ENCODE measurements at regions not wholly inside any gene's neighbourhood (a gene's known extent, or its start where the extent isn't known, plus 50 kb on each side); places are given as distances from the start of the nearest gene placed in this dataset.
A peak's percentile ranks its signal among the peaks of the same experiment; 100 is the strongest.

GRCh38 chr1:90190523-90190922, 195.6 kb downstream of the ZNF326 start:
- no peak overlapping the region for H3K27ac ChIP-seq
- no peak for TF ChIP-seq CTCF (conservative IDR thresholded peaks at IDR 0.05)

GRCh38 chr1:90189889-90190288, 195.0 kb downstream of the ZNF326 start:
- H3K27ac ChIP-seq, result no peak overlapping the region
- TF ChIP-seq CTCF (conservative IDR thresholded peaks at IDR 0.05), result no peak

GRCh38 chr1:90187323-90187585, 192.3 kb downstream of the ZNF326 start:
- TF ChIP-seq CTCF (conservative IDR thresholded peaks at IDR 0.05), result no peak
- no peak overlapping the region for H3K27ac ChIP-seq

GRCh38 chr1:90186506-90187322, 191.8 kb downstream of the ZNF326 start:
- no peak for TF ChIP-seq CTCF (conservative IDR thresholded peaks at IDR 0.05)
- no peak overlapping the region for H3K27ac ChIP-seq

GRCh38 chr1:90176530-90176929, 181.6 kb downstream of the ZNF326 start:
- no peak for TF ChIP-seq CTCF (conservative IDR thresholded peaks at IDR 0.05)
- no peak overlapping the region for H3K27ac ChIP-seq

GRCh38 chr1:90175490-90176167, 180.7 kb downstream of the ZNF326 start:
- H3K27ac ChIP-seq, result no peak overlapping the region
- TF ChIP-seq CTCF (conservative IDR thresholded peaks at IDR 0.05), result no peak

- 0 out of 2 replicates have a peak overlapping the region, but pooled peaks have one; percentile 2 for H3K27ac ChIP-seq
- no peak for TF ChIP-seq CTCF (conservative IDR thresholded peaks at IDR 0.05)
Measured at GRCh38 chr1:90174246-90174645, 179.3 kb downstream of the ZNF326 start.

Measured in VCaP (cell line).